HUES48 (cell line): ENCODE measurements at regions not wholly inside any gene's neighbourhood (a gene's known extent, or its start where the extent isn't known, plus 50 kb on each side); places are given as distances from the start of the nearest gene placed in this dataset.
"Not testable (repeated sequence)": the region's sequence is repeated elsewhere in the genome, so short reads cannot be mapped to it uniquely, and the experiment has no call there.

Experiments
- H3K27ac ChIP-seq: one replicate; pipeline ENCODE4 v1.7.0; 2013; ENCODE audit warnings: low read depth, low read length, inconsistent platforms
- H3K27me3 ChIP-seq: 2 replicates; pipeline ENCODE4 v1.6.1; 2013; ENCODE audit warnings: mild to moderate bottlenecking, low read length; ENCODE audit not compliant: control insufficient read depth, insufficient read depth
- H3K36me3 ChIP-seq: 2 replicates; pipeline ENCODE4 v1.6.1; 2013; ENCODE audit warnings: low read length; ENCODE audit not compliant: control insufficient read depth, insufficient read depth
- H3K4me1 ChIP-seq: 2 replicates; pipeline ENCODE4 v1.6.1; 2013; ENCODE audit warnings: mild to moderate bottlenecking, low read length; ENCODE audit not compliant: control insufficient read depth, insufficient read depth
- H3K4me3 ChIP-seq: 2 replicates; pipeline ENCODE4 v1.5.1; 2013; ENCODE audit warnings: mild to moderate bottlenecking, low read depth, low read length
- H3K9ac ChIP-seq: 2 replicates; pipeline ENCODE4 v1.6.1; 2013; ENCODE audit warnings: mild to moderate bottlenecking, low read depth, low read length, moderate library complexity
- H3K9me3 ChIP-seq: 2 replicates; pipeline ENCODE4 v1.6.1; 2013; ENCODE audit warnings: low read length; ENCODE audit not compliant: control insufficient read depth, insufficient read depth

- Histone ChIP-seq H3K9ac (no peak overlapping the region), H3K4me3 (no peak overlapping the region), H3K27ac (no peak overlapping the region)
Measured at GRCh38 chr21:20902511-20902910, 95.7 kb upstream of the NCAM2 start.

DNA sequence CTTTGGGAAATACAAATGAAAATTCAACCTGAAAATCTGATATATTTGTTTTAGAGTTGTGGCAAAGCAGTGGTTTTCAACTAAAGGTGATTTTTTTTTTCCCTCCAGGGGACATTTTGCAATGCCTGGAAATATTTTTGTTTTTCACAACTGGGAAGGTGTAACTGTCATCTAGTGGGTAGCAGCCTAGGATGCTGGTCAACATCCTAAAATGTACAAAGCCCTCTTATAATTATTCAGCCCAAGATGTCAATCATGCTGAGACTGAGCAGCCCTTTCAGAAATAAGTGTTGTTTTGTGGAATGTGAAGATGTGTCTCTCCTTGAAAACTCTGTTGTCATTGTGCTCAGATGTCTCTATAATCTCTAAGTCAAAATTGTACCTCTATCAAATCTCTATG lies 95.2 kb upstream of the NCAM2 start:
- H3K9me3 ChIP-seq, result no peaks in the 10 kb centered on the region
- no peak overlapping the region for H3K27ac ChIP-seq
- H3K4me1 ChIP-seq, result no peaks in the 10 kb centered on the region
- no peaks in the 10 kb centered on the region for H3K27me3 ChIP-seq
- no peaks in the 10 kb centered on the region for H3K36me3 ChIP-seq
- no peak overlapping the region for H3K9ac ChIP-seq
- no peak overlapping the region for H3K4me3 ChIP-seq

More at GRCh38 chr21:20902511-20902910, 95.7 kb upstream of the NCAM2 start:
- Histone ChIP-seq H3K27me3 (no peaks in the 10 kb centered on the region), H3K9me3 (no peaks in the 10 kb centered on the region), H3K36me3 (no peaks in the 10 kb centered on the region), H3K4me1 (no peaks in the 10 kb centered on the region)

GRCh38 chr21:20927555-20927954 lies 70.7 kb upstream of the NCAM2 start:
- not testable (repeated sequence) for H3K9ac ChIP-seq, H3K27me3 ChIP-seq, H3K27ac ChIP-seq, H3K36me3 ChIP-seq, H3K4me3 ChIP-seq, H3K9me3 ChIP-seq, H3K4me1 ChIP-seq

DNA sequence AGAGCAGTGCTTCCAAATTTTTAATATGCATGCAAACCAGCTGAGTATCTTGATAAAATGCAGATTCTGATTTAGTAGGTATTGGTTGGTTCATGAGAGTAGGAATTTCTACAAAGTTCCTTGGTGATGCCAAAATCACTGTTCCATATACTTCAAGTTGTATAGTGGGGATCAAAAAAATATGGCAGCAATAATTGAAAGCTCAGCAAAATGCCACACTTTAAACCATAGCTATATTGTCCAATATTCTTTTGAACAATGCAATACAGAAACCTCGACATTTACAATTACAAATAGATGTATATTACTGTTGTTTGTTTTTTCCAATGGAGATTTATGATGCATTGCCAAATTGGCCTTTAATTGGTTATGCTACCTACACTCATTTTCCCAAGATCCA lies 55.7 kb upstream of the NCAM2 start:
- Histone ChIP-seq H3K27me3 (no peaks in the 10 kb centered on the region), H3K9me3 (no peaks in the 10 kb centered on the region), H3K36me3 (no peaks in the 10 kb centered on the region), H3K27ac (no peak overlapping the region), H3K9ac (no peak overlapping the region), H3K4me1 (no peaks in the 10 kb centered on the region), H3K4me3 (no peak overlapping the region)

- no peak overlapping the region for H3K4me3 ChIP-seq
- no peaks in the 10 kb centered on the region for H3K36me3 ChIP-seq
- no peak overlapping the region for H3K27ac ChIP-seq
- no peaks in the 10 kb centered on the region for H3K27me3 ChIP-seq
- H3K4me1 ChIP-seq, result peaks cover 1% of the 10 kb centered on the region; the same call in 1 of the 2 replicates
- H3K9me3 ChIP-seq, result no peaks in the 10 kb centered on the region
- no peak overlapping the region for H3K9ac ChIP-seq
Measured at GRCh38 chr21:20943561-20943997, 54.6 kb upstream of the NCAM2 start.

DNA sequence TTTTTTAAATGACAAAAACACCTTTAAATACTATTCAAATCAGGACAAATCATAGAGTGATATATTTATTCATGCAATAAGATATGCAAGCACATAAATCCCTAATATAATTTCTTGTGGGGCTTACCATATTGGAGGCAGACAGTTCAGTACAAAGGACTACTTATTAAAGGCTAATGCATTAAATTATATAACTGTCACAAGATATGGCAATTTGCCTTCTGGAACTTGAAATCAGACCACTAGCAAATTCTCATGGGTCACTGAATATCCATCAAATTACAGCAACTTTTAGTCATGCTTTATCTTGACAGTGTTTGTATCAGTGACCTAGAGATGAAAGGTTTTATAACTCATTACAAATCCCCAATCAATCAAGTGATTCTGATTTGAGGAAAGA lies 54.1 kb upstream of the NCAM2 start:
- Histone ChIP-seq H3K4me3 (no peak overlapping the region), H3K9ac (no peak overlapping the region), H3K4me1 (peaks cover 7% of the 10 kb centered on the region; the same call in 1 of the 2 replicates), H3K27me3 (no peaks in the 10 kb centered on the region), H3K27ac (no peak overlapping the region), H3K9me3 (no peaks in the 10 kb centered on the region), H3K36me3 (no peaks in the 10 kb centered on the region)

GRCh38 chr21:20946701-20947100 lies 51.5 kb upstream of the NCAM2 start:
- H3K4me1 ChIP-seq, result peaks cover 14% of the 10 kb centered on the region; the same call in 1 of the 2 replicates
- no peak overlapping the region for H3K9ac ChIP-seq
- no peaks in the 10 kb centered on the region for H3K36me3 ChIP-seq
- H3K27me3 ChIP-seq, result no peaks in the 10 kb centered on the region
- H3K4me3 ChIP-seq, result no peak overlapping the region
- no peaks in the 10 kb centered on the region for H3K9me3 ChIP-seq
- H3K27ac ChIP-seq, result no peak overlapping the region
